Pancreas (tissue), 10 donors: ENCODE measurements at regions not wholly inside any gene's neighbourhood (a gene's known extent, or its start where the extent isn't known, plus 50 kb on each side); places are given as distances from the start of the nearest gene placed in this dataset.
A peak's percentile ranks its signal among the peaks of the same experiment; 100 is the strongest.

Source experiments
- ATAC-seq, 4 donors: fragments of 200-7000 bp; cut with Tn5 transposase; one replicate each; pipeline versions ENCODE4 v1.8.0 to v1.9.1; 2020; ENCODE audit warnings: mild to moderate bottlenecking in 4 of 4, moderate library complexity in 4 of 4
- DNase-seq, 6 donors: peaks; one replicate each; pipeline ENCODE4 v3.0.0-alpha.2; 2020
- FAIRE-seq: peaks from 2 replicates; lab custom pipeline; 2012; peaks lifted over from hg19 to GRCh38; lab: Jason Lieb, UNC
- H3K27ac ChIP-seq, 4 donors: fragments of 200-600 bp; sonication (generic); 1 replicate in 3 of 4; 2 replicates in 1 of 4; pipeline versions ENCODE4 v1.5.0 to v1.8.0; 2020
- H3K27me3 ChIP-seq, 4 donors: fragments of 200-600 bp; one replicate each; pipeline ENCODE4 v1.8.0; 2021
- H3K36me3 ChIP-seq, 3 donors: fragments of 200-600 bp; sonication (generic) in 1 of 3; one replicate each; pipeline versions ENCODE4 v1.5.0 to v1.8.0; 2020 to 2021
- H3K4me1 ChIP-seq, 3 donors: fragments of 200-600 bp; one replicate each; pipeline ENCODE4 v1.8.0; 2021
- H3K4me3 ChIP-seq, 4 donors: fragments of 200-600 bp; sonication (generic) in 2 of 4; one replicate each; pipeline versions ENCODE4 v1.5.0 to v1.8.0; 2020 to 2021
- H3K9me3 ChIP-seq, 4 donors: fragments of 200-600 bp; one replicate each; pipeline ENCODE4 v1.8.0; 2021
- CTCF ChIP-seq, 4 donors: fragments of 200-600 bp; sonication (generic) in 3 of 4; IDR thresholded peaks; one replicate each; pipeline versions ENCODE4 v1.5.0 to v1.8.0; 2021; ENCODE audit warnings: antibody characterized with exemption in 4 of 4
- WGBS, 2 donors: extraction: QIAGEN DNeasy Blood & Tissue Kit; methylation state at CpG; one replicate each; pipeline ENCODE4 v1.1.7; 2013; 5-methylcytosine and 5-hydroxymethylcytosine counted together
- intact Hi-C, 3 donors: fragments of 100-400 bp; cut with DNase I; formaldehyde crosslinking; loops; one replicate each; pipeline versions ENCODE4 v1.11.1 to v1.14.2; 2022
- donor health status: healthy with polysubstance abuse.
- donor health status: DM: no; HTN: no; CAD: no; lungs with moderate emphysema.
- donor health status: DM: no; HTN: no; CAD: no.
- donor health status: control.
- donor health status: control.
- donor health status: Bipolar disorder and iron deficiency.
- donor health status: DM: yes; HTN: yes; CAD: no.
- donor health status: DM: no; HTN: no; CAD: no.
- donor health status: DM: no; HTN: no; CAD: no.
- donor health status: DM: yes; HTN: yes; CAD: no.

GRCh38 chr13:106375085-106375484 lies 160.4 kb downstream of the EFNB2 start:
- no peak for ATAC-seq
- intact Hi-C loops, result no loop called here

GRCh38 chr13:106374631-106375030 lies 160.8 kb downstream of the EFNB2 start:
- H3K4me1 ChIP-seq, result no peaks in the 10 kb centered on the region
- DNase-seq (no peak), ATAC-seq (no peak), FAIRE-seq (no peak)
- TF ChIP-seq CTCF (IDR thresholded peaks at IDR 0.05), result no peak
- H3K27me3 ChIP-seq, result no peaks in the 10 kb centered on the region
- H3K9me3 ChIP-seq, result no peaks in the 10 kb centered on the region
- WGBS, 2 donors, result 81 to 90% methylated on average over 10 of the region's 10 CpGs
- H3K4me3 ChIP-seq, result no peak overlapping the region
- H3K27ac ChIP-seq, result no peak overlapping the region
- no peaks in the 10 kb centered on the region for H3K36me3 ChIP-seq
- intact Hi-C loops, result no loop called here

More at GRCh38 chr13:106375085-106375484, 160.4 kb downstream of the EFNB2 start:
- Histone ChIP-seq H3K27me3 (no peaks in the 10 kb centered on the region), H3K36me3 (no peaks in the 10 kb centered on the region), H3K9me3 (no peaks in the 10 kb centered on the region), H3K4me3 (no peak overlapping the region), H3K4me1 (no peaks in the 10 kb centered on the region), H3K27ac (no peak overlapping the region)
- FAIRE-seq (no peak), DNase-seq (no peak)
- WGBS, 2 donors, result 91 to 94% methylated on average over 20 of the region's 20 CpGs
- no peak for TF ChIP-seq CTCF (IDR thresholded peaks at IDR 0.05)

- Histone ChIP-seq H3K27ac (no peak overlapping the region), H3K27me3 (no peaks in the 10 kb centered on the region), H3K4me1 (no peaks in the 10 kb centered on the region), H3K4me3 (no peak overlapping the region), H3K36me3 (no peaks in the 10 kb centered on the region), H3K9me3 (no peaks in the 10 kb centered on the region)
- intact Hi-C loops, result no loop called here
- peak in 2 of 4 donors; percentile 14 to 62 for ATAC-seq
- 49 to 67% methylated on average over 4 of the region's 4 CpGs for WGBS, 2 donors
- no peak for FAIRE-seq
- TF ChIP-seq CTCF (IDR thresholded peaks at IDR 0.05), result no peak
- no peak for DNase-seq
These were observed 161.4 kb downstream of the EFNB2 start for GRCh38 chr13:106373989-106374572.

GRCh38 chr13:106373304-106373988 lies 162.0 kb downstream of the EFNB2 start:
- H3K27ac ChIP-seq, result no peak overlapping the region
- TF ChIP-seq CTCF (IDR thresholded peaks at IDR 0.05), result no peak
- FAIRE-seq, result no peak
- DNase-seq, result no peak
- no peak for ATAC-seq
- no peaks in the 10 kb centered on the region for H3K36me3 ChIP-seq
- H3K4me1 ChIP-seq, result no peaks in the 10 kb centered on the region
- H3K27me3 ChIP-seq, result no peaks in the 10 kb centered on the region
- 53 to 65% methylated on average over 7 of the region's 7 CpGs for WGBS, 2 donors
- H3K4me3 ChIP-seq, result no peak overlapping the region
- H3K9me3 ChIP-seq, result no peaks in the 10 kb centered on the region
- intact Hi-C loops, result no loop called here
